AG04449 (cell line): ENCODE measurements at regions not wholly inside any gene's neighbourhood (a gene's known extent, or its start where the extent isn't known, plus 50 kb on each side); places are given as distances from the start of the nearest gene placed in this dataset.
A peak's percentile ranks its signal among the peaks of the same experiment; 100 is the strongest.

Source experiments
- CTCF ChIA-PET: fragments of 350-600 bp; formaldehyde crosslinking; extraction: SDS; loops from one replicate; lab custom pipeline; 2021; ENCODE audit warnings: antibody characterized with exemption; lab: Yijun Ruan, JAX
- POLR2A ChIA-PET: fragments of 400-600, 350-600 bp; formaldehyde crosslinking; extraction: SDS; loops from one replicate; lab custom pipeline; 2020; ENCODE audit warnings: antibody characterized with exemption, inconsistent platforms; lab: Yijun Ruan, JAX
- DNase-seq: peaks from one replicate; pipeline ENCODE4 v3.0.0-alpha.2; 2010; ENCODE audit warnings: low read depth, low spot score
- H3K4me3 ChIP-seq: 2 replicates; pipeline ENCODE4 v1.5.1; 2011; ENCODE audit warnings: low read depth, mild to moderate bottlenecking, control low read depth, low read length
- TF ChIP-seq, protein P1 (sequence below): IDR thresholded peaks from one replicate; pipeline ENCODE4 v1.5.1; 2011; ENCODE audit warnings: mild to moderate bottlenecking, moderate library complexity, low read length, control low read depth, inconsistent platforms; ENCODE audit not compliant: insufficient read depth; ENCODE audit errors: missing control alignments

DNA sequence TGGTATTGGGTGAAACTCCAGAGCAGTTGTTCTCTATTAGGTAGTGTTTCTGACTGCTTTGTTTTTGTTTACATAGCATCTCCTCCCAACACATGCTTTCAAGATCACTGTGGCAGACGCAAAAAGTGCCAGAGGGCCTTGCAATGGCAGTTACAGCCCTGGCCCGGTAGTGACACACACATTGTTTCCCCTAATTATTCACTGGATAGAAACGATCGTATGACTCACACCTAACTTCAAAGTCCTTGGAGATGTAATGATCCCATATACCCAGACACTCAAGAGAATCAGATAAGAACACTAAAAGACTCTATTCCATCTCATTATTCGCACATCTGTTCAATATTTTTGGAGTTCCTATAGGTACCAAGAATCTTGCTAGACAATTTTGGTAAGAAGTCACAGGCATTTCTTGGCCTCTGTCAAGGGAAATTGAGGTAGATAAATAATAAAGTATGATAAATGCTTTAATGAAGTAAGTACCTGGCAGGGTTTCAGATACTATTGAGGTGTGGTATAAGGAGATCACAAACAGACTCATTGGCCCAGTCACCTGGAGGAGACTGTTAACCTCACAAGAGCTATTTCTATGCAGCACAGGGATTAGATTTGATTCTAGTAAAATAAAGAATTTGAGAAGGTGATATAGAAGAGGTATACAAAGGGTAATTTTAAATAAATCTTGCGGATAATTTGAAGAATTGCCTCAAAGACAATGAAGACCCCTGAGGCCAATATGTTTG lies 485.3 kb downstream of the SLITRK6 start:
- ChIA-PET POLR2A (no interaction called here), CTCF (no interaction called here)
- no peak overlapping the region for H3K4me3 ChIP-seq
- peak; percentile 4 for DNase-seq
- TF ChIP-seq, protein P1, sequence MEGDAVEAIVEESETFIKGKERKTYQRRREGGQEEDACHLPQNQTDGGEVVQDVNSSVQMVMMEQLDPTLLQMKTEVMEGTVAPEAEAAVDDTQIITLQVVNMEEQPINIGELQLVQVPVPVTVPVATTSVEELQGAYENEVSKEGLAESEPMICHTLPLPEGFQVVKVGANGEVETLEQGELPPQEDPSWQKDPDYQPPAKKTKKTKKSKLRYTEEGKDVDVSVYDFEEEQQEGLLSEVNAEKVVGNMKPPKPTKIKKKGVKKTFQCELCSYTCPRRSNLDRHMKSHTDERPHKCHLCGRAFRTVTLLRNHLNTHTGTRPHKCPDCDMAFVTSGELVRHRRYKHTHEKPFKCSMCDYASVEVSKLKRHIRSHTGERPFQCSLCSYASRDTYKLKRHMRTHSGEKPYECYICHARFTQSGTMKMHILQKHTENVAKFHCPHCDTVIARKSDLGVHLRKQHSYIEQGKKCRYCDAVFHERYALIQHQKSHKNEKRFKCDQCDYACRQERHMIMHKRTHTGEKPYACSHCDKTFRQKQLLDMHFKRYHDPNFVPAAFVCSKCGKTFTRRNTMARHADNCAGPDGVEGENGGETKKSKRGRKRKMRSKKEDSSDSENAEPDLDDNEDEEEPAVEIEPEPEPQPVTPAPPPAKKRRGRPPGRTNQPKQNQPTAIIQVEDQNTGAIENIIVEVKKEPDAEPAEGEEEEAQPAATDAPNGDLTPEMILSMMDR, result no peak

DNA sequence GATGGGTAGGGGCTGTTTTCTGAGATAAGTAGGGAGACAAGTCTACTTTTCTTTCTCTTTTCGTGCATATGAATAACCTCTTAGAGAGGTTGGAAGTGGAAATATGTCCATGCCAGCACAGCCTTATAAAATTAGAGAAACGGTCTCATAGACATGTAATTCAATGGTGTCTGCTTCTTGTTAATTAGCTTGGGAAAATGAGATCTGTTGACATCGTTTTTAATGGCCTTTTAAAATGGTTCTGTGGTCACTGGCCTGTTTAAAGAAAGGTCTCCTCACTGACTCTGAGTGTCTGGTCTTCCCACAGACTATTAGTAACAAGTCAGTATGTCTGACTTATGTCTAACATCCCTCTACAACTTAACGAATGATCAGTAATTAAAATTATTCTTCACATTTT lies 487.1 kb downstream of the SLITRK6 start:
- H3K4me3 ChIP-seq, result no peak overlapping the region
- CTCF ChIA-PET, result no interaction called here
- POLR2A ChIA-PET, result no interaction called here
- DNase-seq, result no peak
- TF ChIP-seq, protein P1, result no peak

DNA sequence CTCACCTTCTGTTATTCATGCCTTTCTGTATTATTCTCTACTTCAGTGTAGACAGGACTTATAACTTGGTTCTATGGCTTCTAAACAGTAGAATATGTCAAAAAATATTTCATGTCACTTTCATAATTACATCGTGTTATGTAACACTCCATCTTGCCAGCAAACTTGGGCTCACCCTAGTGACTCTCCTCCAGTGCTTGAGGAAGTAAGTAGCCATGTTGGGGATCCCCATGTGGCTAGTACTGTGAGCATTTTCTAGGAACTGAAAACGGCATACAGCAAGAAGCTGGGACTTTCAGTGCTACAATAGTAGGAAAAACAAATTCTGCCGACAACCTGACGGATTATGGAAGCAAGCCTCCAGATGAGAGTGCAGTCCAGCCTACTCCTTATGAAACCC lies 495.6 kb downstream of the SLITRK6 start:
- TF ChIP-seq, protein P1, result no peak
- ChIA-PET POLR2A (no interaction called here), CTCF (no interaction called here)
- no peak for DNase-seq
- no peak overlapping the region for H3K4me3 ChIP-seq

DNA sequence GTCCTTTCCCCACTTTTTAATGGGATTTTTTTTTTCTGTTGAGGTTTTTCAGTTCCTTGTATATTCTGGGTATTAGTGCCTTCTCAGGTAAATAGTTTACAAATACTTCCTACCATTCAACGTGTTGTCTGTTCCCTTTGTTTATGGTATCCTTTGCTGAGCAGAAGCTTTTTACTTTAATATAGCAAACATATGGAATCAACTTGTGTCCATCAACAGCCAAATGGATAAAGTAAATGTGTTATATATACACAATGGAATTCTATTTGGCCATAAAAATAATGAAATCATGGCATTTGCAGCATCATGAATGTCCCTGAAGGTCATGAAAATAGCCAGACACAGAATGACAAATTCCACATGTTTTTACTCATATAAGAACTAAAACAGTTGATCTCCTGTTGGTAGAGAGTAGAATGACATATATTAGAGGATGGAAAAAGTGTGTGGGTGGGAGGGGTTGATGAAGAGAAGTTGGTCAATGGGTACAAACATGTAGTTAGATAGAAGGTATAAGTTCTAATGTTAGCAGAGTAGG lies 500.8 kb downstream of the SLITRK6 start:
- ChIA-PET CTCF (no interaction called here), POLR2A (no interaction called here)
- TF ChIP-seq, protein P1, result no peak
- H3K4me3 ChIP-seq, result no peak overlapping the region
- DNase-seq, result no peak

DNA sequence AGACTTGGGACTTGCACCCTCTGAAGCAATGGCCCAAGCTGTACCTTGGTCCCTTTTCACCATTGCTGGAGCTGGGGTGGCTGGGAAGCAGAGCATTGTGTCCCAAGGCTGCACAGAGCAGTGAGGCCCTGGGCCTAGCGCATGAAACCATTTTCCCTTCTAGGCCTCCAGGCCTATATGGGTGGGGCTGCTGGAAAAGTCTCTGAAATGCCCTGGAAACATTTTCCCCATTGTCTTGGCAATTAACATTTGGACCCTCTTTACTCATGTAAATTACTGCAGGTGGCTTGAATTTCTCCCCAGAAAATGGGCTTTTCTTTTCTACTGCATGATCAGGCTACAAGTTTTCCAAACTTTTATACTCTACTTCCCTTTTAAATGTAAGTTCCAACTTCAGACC lies 510.5 kb downstream of the SLITRK6 start:
- no peak overlapping the region for H3K4me3 ChIP-seq
- CTCF ChIA-PET, result no interaction called here
- POLR2A ChIA-PET, result no interaction called here
- TF ChIP-seq, protein P1, result no peak
- DNase-seq, result no peak

DNA sequence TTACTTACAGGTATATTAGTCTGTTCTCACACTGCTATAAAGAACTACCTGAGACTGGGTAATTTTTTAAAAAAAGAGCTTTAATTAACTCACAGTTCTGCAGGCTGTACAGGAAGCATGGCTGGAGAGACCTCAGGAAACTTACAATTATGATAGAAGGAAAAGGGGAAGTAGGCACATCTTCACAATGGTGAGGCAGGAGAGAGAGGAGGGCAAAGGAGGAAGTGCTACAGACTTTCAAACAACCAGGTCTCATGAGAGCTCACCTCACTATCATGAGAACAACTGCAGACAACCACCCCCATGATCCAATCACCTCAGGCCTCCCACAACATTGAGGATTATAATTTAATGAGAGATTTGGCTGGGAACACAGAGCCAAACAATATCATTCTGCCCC lies 511.7 kb downstream of the SLITRK6 start:
- TF ChIP-seq, protein P1, result no peak
- DNase-seq, result no peak
- H3K4me3 ChIP-seq, result no peak overlapping the region
- CTCF ChIA-PET, result no interaction called here
- POLR2A ChIA-PET, result no interaction called here
